RWPE2 (cell line): ENCODE measurements at regions not wholly inside any gene's neighbourhood (a gene's known extent, or its start where the extent isn't known, plus 50 kb on each side); places are given as distances from the start of the nearest gene placed in this dataset.

Experiments used
- ATAC-seq: fragments of 200-7000 bp; cut with Tn5 transposase; 3 replicates; pipeline ENCODE4 v1.9.1; 2021; ENCODE audit warnings: low read depth
- DNase-seq: peaks from one replicate; pipeline ENCODE4 v3.0.0-alpha.2; 2020; ENCODE audit warnings: low spot score
- H3K27ac ChIP-seq: fragments of 450-650 bp; 2 replicates; pipeline ENCODE4 v1.5.1; 2017; ENCODE audit warnings: mild to moderate bottlenecking; ENCODE audit not compliant: poor library complexity, severe bottlenecking
- H3K27me3 ChIP-seq: fragments of 250-450 bp; sonication (Bioruptor Pico); 2 replicates; pipeline ENCODE4 v1.5.1; 2021; ENCODE audit warnings: mild to moderate bottlenecking, moderate library complexity; ENCODE audit not compliant: insufficient read depth, poor library complexity, severe bottlenecking
- H3K36me3 ChIP-seq: fragments of 250-450 bp; sonication (Bioruptor Pico); 2 replicates; pipeline ENCODE4 v1.5.1; 2020; ENCODE audit warnings: low read depth, mild to moderate bottlenecking, moderate library complexity
- H3K4me1 ChIP-seq: fragments of 250-450 bp; sonication (Bioruptor Pico); 2 replicates; pipeline ENCODE4 v1.5.1; 2021; ENCODE audit warnings: mild to moderate bottlenecking, moderate library complexity; ENCODE audit not compliant: insufficient read depth, poor library complexity, severe bottlenecking
- H3K4me3 ChIP-seq: fragments of 250-450 bp; sonication (Bioruptor Pico); 2 replicates; pipeline ENCODE4 v1.5.1; 2021; ENCODE audit warnings: mild to moderate bottlenecking, moderate library complexity; ENCODE audit not compliant: severe bottlenecking
- H3K9me3 ChIP-seq: fragments of 250-450 bp; sonication (Bioruptor Pico); 2 replicates; pipeline ENCODE4 v1.5.1; 2021; ENCODE audit warnings: mild to moderate bottlenecking, moderate library complexity; ENCODE audit not compliant: severe bottlenecking
- TF ChIP-seq, protein P1 (sequence below): fragments of 450-650 bp; IDR thresholded peaks from one replicate; pipeline ENCODE4 v1.5.1; 2017; ENCODE audit warnings: mild to moderate bottlenecking, moderate library complexity; ENCODE audit not compliant: poor library complexity, severe bottlenecking

DNA sequence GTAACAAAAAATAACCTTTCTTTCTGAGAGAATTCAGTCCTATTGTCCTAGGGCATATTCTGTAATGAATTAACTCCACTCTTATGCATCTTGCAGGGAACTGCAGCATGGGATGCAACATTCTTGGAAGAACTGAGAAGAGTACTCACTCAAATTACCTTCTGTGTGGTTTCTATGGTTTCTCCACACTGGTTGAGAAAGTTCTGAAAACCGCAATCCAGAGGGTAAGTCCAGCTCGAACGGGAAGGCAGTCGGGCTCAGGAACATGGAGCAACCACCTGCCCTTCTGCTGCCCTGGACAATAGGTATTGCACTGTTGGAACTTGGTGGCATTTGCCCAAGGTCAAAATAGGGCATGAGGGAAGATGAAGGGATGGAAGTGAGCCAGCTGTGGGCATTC, 59.6 kb upstream of the CDK13 start:
- no peak for ATAC-seq
- TF ChIP-seq, protein P1, sequence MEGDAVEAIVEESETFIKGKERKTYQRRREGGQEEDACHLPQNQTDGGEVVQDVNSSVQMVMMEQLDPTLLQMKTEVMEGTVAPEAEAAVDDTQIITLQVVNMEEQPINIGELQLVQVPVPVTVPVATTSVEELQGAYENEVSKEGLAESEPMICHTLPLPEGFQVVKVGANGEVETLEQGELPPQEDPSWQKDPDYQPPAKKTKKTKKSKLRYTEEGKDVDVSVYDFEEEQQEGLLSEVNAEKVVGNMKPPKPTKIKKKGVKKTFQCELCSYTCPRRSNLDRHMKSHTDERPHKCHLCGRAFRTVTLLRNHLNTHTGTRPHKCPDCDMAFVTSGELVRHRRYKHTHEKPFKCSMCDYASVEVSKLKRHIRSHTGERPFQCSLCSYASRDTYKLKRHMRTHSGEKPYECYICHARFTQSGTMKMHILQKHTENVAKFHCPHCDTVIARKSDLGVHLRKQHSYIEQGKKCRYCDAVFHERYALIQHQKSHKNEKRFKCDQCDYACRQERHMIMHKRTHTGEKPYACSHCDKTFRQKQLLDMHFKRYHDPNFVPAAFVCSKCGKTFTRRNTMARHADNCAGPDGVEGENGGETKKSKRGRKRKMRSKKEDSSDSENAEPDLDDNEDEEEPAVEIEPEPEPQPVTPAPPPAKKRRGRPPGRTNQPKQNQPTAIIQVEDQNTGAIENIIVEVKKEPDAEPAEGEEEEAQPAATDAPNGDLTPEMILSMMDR: no peak
- Histone ChIP-seq H3K36me3 (no peaks in the 10 kb centered on the region), H3K9me3 (no peaks in the 10 kb centered on the region), H3K27me3 (no peaks in the 10 kb centered on the region), H3K4me3 (no peak overlapping the region), H3K27ac (no peak overlapping the region), H3K4me1 (no peaks in the 10 kb centered on the region)
- no peak for DNase-seq

DNA sequence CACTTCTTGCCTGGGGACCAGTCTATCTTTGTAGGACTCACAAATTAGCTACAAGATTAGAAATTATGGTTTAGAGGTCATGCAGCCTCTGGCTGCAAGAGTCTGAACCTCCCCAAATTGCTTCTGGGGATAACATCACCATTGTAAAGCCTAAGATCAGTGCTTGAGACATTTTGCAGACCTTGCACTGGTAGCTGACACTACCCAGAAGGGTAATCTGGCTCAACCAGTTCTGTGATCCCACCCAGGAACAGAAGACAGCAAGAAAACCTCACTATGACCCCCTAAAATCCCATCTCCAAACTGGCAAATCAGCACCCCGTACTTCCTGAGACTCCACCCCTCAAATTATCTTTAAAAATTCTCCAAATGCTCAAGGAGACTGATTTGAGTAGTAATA, 58.2 kb upstream of the CDK13 start:
- Histone ChIP-seq H3K4me1 (no peaks in the 10 kb centered on the region), H3K4me3 (no peak overlapping the region), H3K9me3 (no peaks in the 10 kb centered on the region), H3K27ac (no peak overlapping the region), H3K36me3 (no peaks in the 10 kb centered on the region), H3K27me3 (no peaks in the 10 kb centered on the region)
- DNase-seq (no peak), ATAC-seq (no peak)
- TF ChIP-seq, protein P1: no peak

DNA sequence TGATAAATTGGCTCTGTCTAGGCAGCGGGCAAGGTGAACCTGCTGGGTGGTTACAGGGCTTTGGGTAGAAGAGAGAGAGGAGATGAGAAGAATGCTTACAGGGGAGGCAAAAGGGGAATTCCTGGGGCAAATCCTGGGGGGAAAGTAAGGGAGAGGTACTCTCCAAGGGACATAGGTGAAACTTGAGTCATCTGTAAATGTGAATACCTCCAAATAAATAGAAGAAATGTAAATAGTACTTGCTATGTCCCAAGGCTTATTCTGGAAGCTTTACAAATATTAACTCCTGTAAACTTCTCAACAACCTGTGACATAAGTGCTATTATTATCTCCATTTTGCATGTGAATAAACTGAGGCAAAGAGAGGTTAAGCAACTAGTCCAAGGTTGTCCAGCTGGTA, 57.7 kb upstream of the CDK13 start:
- no peaks in the 10 kb centered on the region for H3K4me1 ChIP-seq
- ATAC-seq: no peak
- no peaks in the 10 kb centered on the region for H3K9me3 ChIP-seq
- no peak overlapping the region for H3K27ac ChIP-seq
- H3K4me3 ChIP-seq: no peak overlapping the region
- H3K27me3 ChIP-seq: no peaks in the 10 kb centered on the region
- no peaks in the 10 kb centered on the region for H3K36me3 ChIP-seq
- TF ChIP-seq, protein P1: no peak
- no peak for DNase-seq

DNA sequence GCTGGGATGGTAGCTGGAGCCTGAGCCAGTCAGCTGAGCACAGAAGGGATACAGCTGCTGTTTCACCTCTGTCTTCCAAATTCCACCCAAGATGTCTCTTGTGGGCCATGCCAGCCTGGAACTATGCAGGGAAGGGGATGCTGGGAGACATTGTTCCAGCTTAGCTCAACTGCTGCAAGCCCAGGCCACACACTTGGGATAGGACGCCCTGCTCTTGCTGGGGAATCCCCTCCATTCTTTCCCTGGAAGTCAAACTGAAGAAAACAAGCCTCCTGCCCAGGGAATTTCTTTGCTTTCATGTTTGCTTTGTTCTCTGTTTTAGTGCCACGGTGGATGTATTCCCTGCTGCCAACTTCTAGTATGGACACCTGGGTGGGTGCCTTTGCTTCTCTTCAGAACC, 55.2 kb upstream of the CDK13 start:
- ATAC-seq (no peak), DNase-seq (no peak)
- Histone ChIP-seq H3K4me1 (no peaks in the 10 kb centered on the region), H3K36me3 (no peaks in the 10 kb centered on the region), H3K27ac (no peak overlapping the region), H3K4me3 (no peak overlapping the region), H3K27me3 (no peaks in the 10 kb centered on the region), H3K9me3 (no peaks in the 10 kb centered on the region)
- TF ChIP-seq, protein P1: no peak

DNA sequence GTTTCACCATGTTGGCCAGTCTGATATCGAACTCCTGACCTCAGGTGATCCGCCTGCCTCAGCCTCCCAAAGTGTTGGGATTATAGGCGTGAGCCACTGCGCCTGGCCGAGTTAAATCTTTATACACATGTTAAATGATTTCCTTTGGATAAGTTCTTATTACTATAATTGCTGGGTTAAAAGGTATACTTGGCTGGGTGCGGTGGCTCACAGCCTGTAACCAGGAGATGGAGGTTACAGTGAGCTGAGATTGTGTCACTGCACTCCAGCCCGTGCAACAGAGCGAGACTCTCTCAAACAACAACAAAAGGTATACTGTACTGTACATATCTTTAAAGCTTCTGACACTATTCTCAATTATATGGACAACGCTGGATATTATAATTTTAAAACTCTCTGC, 53.2 kb upstream of the CDK13 start:
- TF ChIP-seq, protein P1: peak; percentile 0
- no peak for DNase-seq
- H3K4me3 ChIP-seq: no peak overlapping the region
- ATAC-seq: no peak
- H3K9me3 ChIP-seq: no peaks in the 10 kb centered on the region
- no peak overlapping the region for H3K27ac ChIP-seq
- H3K27me3 ChIP-seq: no peaks in the 10 kb centered on the region
- no peaks in the 10 kb centered on the region for H3K36me3 ChIP-seq
- H3K4me1 ChIP-seq: no peaks in the 10 kb centered on the region
